Body of pancreas (tissue), 4 donors: ENCODE measurements at regions not wholly inside any gene's neighbourhood (a gene's known extent, or its start where the extent isn't known, plus 50 kb on each side); places are given as distances from the start of the nearest gene placed in this dataset. TPM values are rescaled to one million over a fixed set of nuclear protein-coding genes. Genes with fewer than 3 reads are reported as not detected.
"Not testable (repeated sequence)": the region's sequence is repeated elsewhere in the genome, so short reads cannot be mapped to it uniquely, and the experiment has no call there.

ENCODE experiments used
- ATAC-seq: fragments of 150-250 bp; one replicate; pipeline ENCODE4 v1.9.1; 2016
- DNase-seq, 4 donors: peaks; one replicate each; pipeline ENCODE4 v3.0.0-alpha.2; 2019
- H3K27ac ChIP-seq, 4 donors: fragments of 200-600 bp; sonication (generic); 1 replicate in 3 of 4; 2 replicates in 1 of 4; pipeline versions ENCODE4 v1.5.1 to v1.6.1; 2016 to 2019; ENCODE audit warnings: mild to moderate bottlenecking in 1 of 4, mixed read lengths in 1 of 4, moderate library complexity in 1 of 4
- H3K27me3 ChIP-seq, 2 donors: fragments of 200-600 bp; sonication (generic); one replicate each; pipeline ENCODE4 v1.6.0; 2016; ENCODE audit warnings: mild to moderate bottlenecking in 1 of 2
- H3K36me3 ChIP-seq, 2 donors: fragments of 200-600 bp; sonication (generic); replicated peaks in 1 of 2; 2 replicates each; pipeline ENCODE4 v1.5.1; 2016; ENCODE audit warnings: low read depth in 2 of 2; ENCODE audit not compliant: insufficient read depth in 1 of 2
- H3K4me1 ChIP-seq: fragments of 200-600 bp; sonication (generic); one replicate; pipeline ENCODE4 v1.6.0; 2016
- H3K4me3 ChIP-seq, 2 donors: fragments of 200-600 bp; sonication (generic); 1 replicate in 1 of 2; 2 replicates in 1 of 2; pipeline ENCODE4 v1.5.1; 2016 to 2019
- H3K9me3 ChIP-seq, 3 donors: fragments of 200-600 bp; sonication (generic); 1 replicate in 2 of 3; 2 replicates in 1 of 3; pipeline ENCODE4 v1.5.1; 2016
- POLR2A ChIP-seq, 3 donors: fragments of 450-650 bp; IDR thresholded peaks; one replicate each; pipeline ENCODE4 v1.6.1; 2016; ENCODE audit warnings: antibody characterized with exemption in 3 of 3, mild to moderate bottlenecking in 2 of 3
- WGBS, 2 donors: methylation state at CpG; one replicate each; pipeline ENCODE4 v1.1.5; 2017; 5-methylcytosine and 5-hydroxymethylcytosine counted together
- intact Hi-C: fragments of 100-400 bp; cut with DNase I; formaldehyde crosslinking; loops from one replicate; pipeline ENCODE4 v1.15.1; 2023
- small RNA-seq: library from RNA; depleted of rRNA; stranded (forward); fragments of <200 nt; gene quantifications from one replicate; pipeline ENCODE3, GENCODE V24; 2016
- TF ChIP-seq, protein P1 (sequence below), 7 experiments: fragments of 450-650 bp in 4 of 7; fragments of 200-600 bp in 3 of 7; sonication (generic) in 3 of 7; IDR thresholded peaks; one replicate each; pipeline ENCODE4 v1.5.1; 2016 to 2019; ENCODE audit warnings: antibody characterized with exemption in 7 of 7

GRCh38 chrX:12076046-12076445 lies 62.2 kb upstream of the FRMPD4 start:
- H3K9me3 ChIP-seq = no peaks in the 10 kb centered on the region
- no peaks in the 10 kb centered on the region for H3K4me1 ChIP-seq
- no peak for ATAC-seq
- TF ChIP-seq, protein P1, sequence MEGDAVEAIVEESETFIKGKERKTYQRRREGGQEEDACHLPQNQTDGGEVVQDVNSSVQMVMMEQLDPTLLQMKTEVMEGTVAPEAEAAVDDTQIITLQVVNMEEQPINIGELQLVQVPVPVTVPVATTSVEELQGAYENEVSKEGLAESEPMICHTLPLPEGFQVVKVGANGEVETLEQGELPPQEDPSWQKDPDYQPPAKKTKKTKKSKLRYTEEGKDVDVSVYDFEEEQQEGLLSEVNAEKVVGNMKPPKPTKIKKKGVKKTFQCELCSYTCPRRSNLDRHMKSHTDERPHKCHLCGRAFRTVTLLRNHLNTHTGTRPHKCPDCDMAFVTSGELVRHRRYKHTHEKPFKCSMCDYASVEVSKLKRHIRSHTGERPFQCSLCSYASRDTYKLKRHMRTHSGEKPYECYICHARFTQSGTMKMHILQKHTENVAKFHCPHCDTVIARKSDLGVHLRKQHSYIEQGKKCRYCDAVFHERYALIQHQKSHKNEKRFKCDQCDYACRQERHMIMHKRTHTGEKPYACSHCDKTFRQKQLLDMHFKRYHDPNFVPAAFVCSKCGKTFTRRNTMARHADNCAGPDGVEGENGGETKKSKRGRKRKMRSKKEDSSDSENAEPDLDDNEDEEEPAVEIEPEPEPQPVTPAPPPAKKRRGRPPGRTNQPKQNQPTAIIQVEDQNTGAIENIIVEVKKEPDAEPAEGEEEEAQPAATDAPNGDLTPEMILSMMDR (IDR thresholded peaks at IDR 0.05) = no peak
- TF ChIP-seq POLR2A (IDR thresholded peaks at IDR 0.05) = no peak
- no peaks in the 10 kb centered on the region for H3K36me3 ChIP-seq
- intact Hi-C loops = no loop called here
- no peaks in the 10 kb centered on the region for H3K27me3 ChIP-seq
- H3K27ac ChIP-seq = no peak overlapping the region
- H3K4me3 ChIP-seq = no peak overlapping the region
- DNase-seq = no peak
- WGBS, 2 donors = 47 to 48% methylated on average over 5 of the region's 5 CpGs

GRCh38 chrX:12080265-12080664 lies 58.0 kb upstream of the FRMPD4 start:
- Histone ChIP-seq H3K27me3 (no peaks in the 10 kb centered on the region), H3K4me3 (no peak overlapping the region), H3K9me3 (no peaks in the 10 kb centered on the region), H3K4me1 (no peaks in the 10 kb centered on the region), H3K36me3 (no peaks in the 10 kb centered on the region), H3K27ac (no peak overlapping the region)
- intact Hi-C loops = no loop called here
- ATAC-seq (no peak), DNase-seq (peak in 1 of 4 donors; percentile 2)
- WGBS, 2 donors = 0% methylated on average over 1 of the region's 1 CpG
- TF ChIP-seq POLR2A (IDR thresholded peaks at IDR 0.05) = no peak
- TF ChIP-seq, protein P1 (IDR thresholded peaks at IDR 0.05) = peak in 6 of 7 experiments; percentile 12 to 55 (median 36)

DNA sequence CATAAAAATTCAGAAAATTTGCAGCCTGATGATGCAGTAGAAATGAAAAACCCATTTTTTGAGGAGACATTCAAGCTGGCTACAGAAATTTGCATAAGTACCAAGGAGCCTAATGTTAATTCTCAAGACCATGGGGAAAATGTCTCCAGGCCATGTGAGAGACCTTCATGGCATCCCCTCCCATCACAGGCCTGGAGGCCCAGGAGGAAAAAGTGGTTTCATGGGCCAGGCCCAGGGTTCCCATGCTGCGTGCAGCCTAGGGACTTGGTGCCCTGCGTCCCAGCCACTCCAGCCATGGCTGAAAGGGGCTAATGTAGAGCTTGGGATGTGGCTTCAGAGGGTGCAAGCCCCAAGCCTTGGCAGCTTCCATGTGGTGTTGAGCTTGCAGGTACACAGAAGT lies 55.3 kb upstream of the FRMPD4 start:
- H3K27me3 ChIP-seq, H3K9me3 ChIP-seq, DNase-seq, ATAC-seq, H3K36me3 ChIP-seq, H3K27ac ChIP-seq, intact Hi-C loops, H3K4me1 ChIP-seq, H3K4me3 ChIP-seq: not testable (repeated sequence)
- 83 to 100% methylated on average over 1 to 2 of the region's 2 CpGs for WGBS, 2 donors

Small RNA genes lying in the stretch of these regions (small RNA-seq; reads per million reads assigned to genes)
- not detected for gene RF00019
